ENCODE measurements at regions not wholly inside any gene's neighbourhood (a gene's known extent, or its start where the extent isn't known, plus 50 kb on each side); places are given as distances from the start of the nearest gene placed in this dataset.

DNA sequence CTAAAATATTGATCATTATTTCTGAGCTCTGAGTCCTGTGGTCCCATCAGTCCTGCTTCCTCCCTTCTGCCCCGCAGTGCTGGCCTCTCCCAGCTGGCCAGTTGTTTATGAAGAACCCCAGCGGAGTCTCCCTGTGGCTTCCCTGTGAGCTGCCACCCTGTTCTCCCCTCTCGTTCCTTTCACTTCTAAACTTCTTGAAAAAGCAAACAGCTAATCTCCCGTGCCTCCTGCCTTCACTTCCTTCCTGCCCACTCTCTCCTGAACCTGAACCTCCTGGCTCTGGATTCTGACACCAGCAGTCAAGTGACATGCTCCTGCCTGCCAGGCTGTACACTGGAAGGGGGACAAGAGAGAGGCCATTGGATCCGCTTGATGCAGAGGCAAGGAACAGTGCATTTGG is 63.7 kb upstream of the ZPBP start:
- Histone ChIP-seq H3K36me3 (no peaks in the 10 kb centered on the region), H3K27ac (no peak overlapping the region), H3K27me3 (peaks cover 15% of the 10 kb centered on the region), H3K4me3 (no peak overlapping the region), H3K4me1 (no peaks in the 10 kb centered on the region), H3K9me3 (no peaks in the 10 kb centered on the region)
- TF ChIP-seq POLR2A (IDR thresholded peaks at IDR 0.05) (no peak), EP300 (IDR thresholded peaks at IDR 0.05) (no peak), POLR2AphosphoS5 (IDR thresholded peaks at IDR 0.05) (no peak)
- TF ChIP-seq, protein P1, sequence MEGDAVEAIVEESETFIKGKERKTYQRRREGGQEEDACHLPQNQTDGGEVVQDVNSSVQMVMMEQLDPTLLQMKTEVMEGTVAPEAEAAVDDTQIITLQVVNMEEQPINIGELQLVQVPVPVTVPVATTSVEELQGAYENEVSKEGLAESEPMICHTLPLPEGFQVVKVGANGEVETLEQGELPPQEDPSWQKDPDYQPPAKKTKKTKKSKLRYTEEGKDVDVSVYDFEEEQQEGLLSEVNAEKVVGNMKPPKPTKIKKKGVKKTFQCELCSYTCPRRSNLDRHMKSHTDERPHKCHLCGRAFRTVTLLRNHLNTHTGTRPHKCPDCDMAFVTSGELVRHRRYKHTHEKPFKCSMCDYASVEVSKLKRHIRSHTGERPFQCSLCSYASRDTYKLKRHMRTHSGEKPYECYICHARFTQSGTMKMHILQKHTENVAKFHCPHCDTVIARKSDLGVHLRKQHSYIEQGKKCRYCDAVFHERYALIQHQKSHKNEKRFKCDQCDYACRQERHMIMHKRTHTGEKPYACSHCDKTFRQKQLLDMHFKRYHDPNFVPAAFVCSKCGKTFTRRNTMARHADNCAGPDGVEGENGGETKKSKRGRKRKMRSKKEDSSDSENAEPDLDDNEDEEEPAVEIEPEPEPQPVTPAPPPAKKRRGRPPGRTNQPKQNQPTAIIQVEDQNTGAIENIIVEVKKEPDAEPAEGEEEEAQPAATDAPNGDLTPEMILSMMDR (IDR thresholded peaks at IDR 0.05) = no peak
- WGBS, 2 donors (ENCODE audit: low coverage in 1 of 2) = 18 to 31% methylated on average over 4 to 5 of the region's 5 CpGs
- ATAC-seq = no peak

DNA sequence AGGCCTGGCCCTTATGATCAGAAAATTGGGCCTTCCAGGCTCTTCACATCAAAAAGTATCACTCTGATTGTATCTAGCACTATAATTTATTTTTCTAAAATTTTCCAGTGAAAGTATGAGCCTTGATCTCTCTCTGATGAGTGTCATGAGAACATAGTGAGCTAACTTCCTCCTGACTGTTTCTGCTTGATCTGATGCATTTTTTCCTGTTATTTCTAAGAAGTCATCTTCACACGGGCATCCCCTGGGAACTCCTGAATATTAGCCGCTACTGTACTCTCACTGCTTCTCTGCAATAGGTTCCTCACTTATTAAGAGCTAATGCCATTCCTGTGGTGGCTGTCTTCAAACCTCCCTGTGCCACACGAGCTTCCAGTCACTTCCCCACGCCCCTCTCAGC is 63.1 kb upstream of the ZPBP start:
- Histone ChIP-seq H3K4me3 (no peak overlapping the region), H3K27ac (no peak overlapping the region), H3K9me3 (no peaks in the 10 kb centered on the region), H3K36me3 (no peaks in the 10 kb centered on the region), H3K4me1 (no peaks in the 10 kb centered on the region), H3K27me3 (peaks cover 15% of the 10 kb centered on the region)
- ATAC-seq = no peak
- WGBS, 2 donors (ENCODE audit: low coverage in 1 of 2) = 53 to 68% methylated on average over 4 of the region's 4 CpGs
- TF ChIP-seq POLR2AphosphoS5 (IDR thresholded peaks at IDR 0.05) (no peak), EP300 (IDR thresholded peaks at IDR 0.05) (no peak), POLR2A (IDR thresholded peaks at IDR 0.05) (no peak)
- TF ChIP-seq, protein P1 (IDR thresholded peaks at IDR 0.05) = no peak

DNA sequence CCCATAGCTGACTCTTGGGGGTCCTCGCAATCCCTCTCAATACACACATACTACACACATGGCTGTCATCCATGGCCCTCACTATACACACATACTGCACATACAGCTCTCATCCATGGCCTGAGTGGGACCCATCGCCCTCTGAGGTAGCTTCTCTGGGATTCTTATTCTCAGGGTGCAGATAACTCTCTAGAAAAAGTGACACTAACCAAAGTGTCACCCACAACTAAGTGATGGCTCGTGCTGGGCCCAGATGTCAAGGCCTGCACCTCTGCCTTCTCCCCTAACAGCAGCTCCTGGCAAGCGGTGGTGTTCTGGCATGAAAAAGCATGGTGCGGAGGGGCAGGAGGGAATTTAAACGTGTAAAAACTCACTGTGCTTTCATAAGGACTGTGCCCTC is 62.7 kb upstream of the ZPBP start:
- no peaks in the 10 kb centered on the region for H3K4me1 ChIP-seq
- no peaks in the 10 kb centered on the region for H3K9me3 ChIP-seq
- H3K4me3 ChIP-seq = no peak overlapping the region
- H3K27ac ChIP-seq = no peak overlapping the region
- ATAC-seq = no peak
- 68 to 83% methylated on average over 2 to 5 of the region's 6 CpGs for WGBS, 2 donors (ENCODE audit: low coverage in 1 of 2)
- peaks cover 15% of the 10 kb centered on the region for H3K27me3 ChIP-seq
- TF ChIP-seq, protein P1 (IDR thresholded peaks at IDR 0.05) = no peak
- TF ChIP-seq POLR2AphosphoS5 (IDR thresholded peaks at IDR 0.05) = no peak
- TF ChIP-seq POLR2A (IDR thresholded peaks at IDR 0.05) = no peak
- TF ChIP-seq EP300 (IDR thresholded peaks at IDR 0.05) = no peak
- H3K36me3 ChIP-seq = no peaks in the 10 kb centered on the region

DNA sequence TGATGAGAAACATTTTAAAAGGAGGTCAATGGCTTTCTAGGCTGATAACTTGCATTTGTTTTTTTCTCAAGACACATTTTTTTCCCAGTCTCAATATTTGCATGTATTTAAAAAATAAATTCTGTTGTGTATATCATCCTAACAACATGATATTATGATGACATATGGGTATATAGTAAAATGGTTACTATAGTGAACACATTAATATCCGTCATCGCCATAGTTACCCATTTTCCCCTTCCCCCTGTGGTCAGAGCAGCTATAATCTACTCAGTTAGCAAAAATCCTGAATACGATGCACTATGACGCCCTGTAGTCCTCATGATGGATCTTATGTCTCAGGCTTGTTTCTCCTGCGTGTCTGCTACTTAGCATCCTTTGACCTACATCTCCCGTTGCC is 60.9 kb upstream of the ZPBP start:
- Histone ChIP-seq H3K9me3 (no peaks in the 10 kb centered on the region), H3K36me3 (no peaks in the 10 kb centered on the region), H3K4me3 (no peak overlapping the region), H3K27ac (no peak overlapping the region), H3K4me1 (no peaks in the 10 kb centered on the region), H3K27me3 (peaks cover 15% of the 10 kb centered on the region)
- WGBS, 2 donors (ENCODE audit: low coverage in 1 of 2) = 79 to 84% methylated on average over 6 of the region's 6 CpGs
- TF ChIP-seq EP300 (IDR thresholded peaks at IDR 0.05) = no peak
- no peak for TF ChIP-seq POLR2AphosphoS5 (IDR thresholded peaks at IDR 0.05)
- no peak for TF ChIP-seq POLR2A (IDR thresholded peaks at IDR 0.05)
- TF ChIP-seq, protein P1 (IDR thresholded peaks at IDR 0.05) = no peak
- ATAC-seq = no peak

DNA sequence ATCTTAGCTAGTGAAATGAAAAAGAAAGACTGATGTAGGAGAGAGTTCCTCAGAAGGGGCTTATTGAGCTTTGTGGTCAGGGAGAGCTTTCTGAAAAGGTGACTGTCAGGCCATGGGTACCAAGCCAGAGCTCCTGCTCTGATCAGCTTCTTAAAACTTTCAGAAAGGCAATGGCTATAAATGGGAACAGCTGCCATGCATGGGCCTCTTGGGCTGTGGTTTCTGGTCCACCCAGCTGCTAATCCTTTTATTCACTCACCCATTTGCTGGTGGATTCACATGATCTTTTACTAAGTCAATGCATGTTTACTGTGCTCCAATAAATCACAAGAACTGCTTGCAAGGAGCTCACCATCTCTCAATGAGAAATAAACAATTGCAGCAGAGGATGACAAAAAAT is 60.1 kb upstream of the ZPBP start:
- Histone ChIP-seq H3K27me3 (peaks cover 8% of the 10 kb centered on the region), H3K4me3 (no peak overlapping the region)
- no peak for TF ChIP-seq POLR2AphosphoS5 (IDR thresholded peaks at IDR 0.05)
- TF ChIP-seq, protein P1 (IDR thresholded peaks at IDR 0.05) = no peak
- TF ChIP-seq POLR2A (IDR thresholded peaks at IDR 0.05) = no peak
- TF ChIP-seq EP300 (IDR thresholded peaks at IDR 0.05) = no peak

More for the DNA sequence above, 60.1 kb upstream of the ZPBP start:
- no peaks in the 10 kb centered on the region for H3K9me3 ChIP-seq
- no peaks in the 10 kb centered on the region for H3K36me3 ChIP-seq
- ATAC-seq = no peak
- H3K4me1 ChIP-seq = no peaks in the 10 kb centered on the region
- H3K27ac ChIP-seq = no peak overlapping the region
